ENCODE measurements at regions not wholly inside any gene's neighbourhood (a gene's known extent, or its start where the extent isn't known, plus 50 kb on each side); places are given as distances from the start of the nearest gene placed in this dataset.
"Not testable (repeated sequence)": the region's sequence is repeated elsewhere in the genome, so short reads cannot be mapped to it uniquely, and the experiment has no call there.

- not testable (repeated sequence) for TF ChIP-seq CTCF (IDR thresholded peaks at IDR 0.05; ENCODE audit: poor library complexity); EZH2phosphoT487 (IDR thresholded peaks at IDR 0.05; ENCODE audit: low read depth, severe bottlenecking, unreplicated experiment); EZH2 (IDR thresholded peaks at IDR 0.05; ENCODE audit: borderline replicate concordance)
Observed at GRCh38 chr2:56061327-56061726, 122.5 kb upstream of the CCDC85A start.

Data from hepatocyte (in vitro differentiated cells).